22Rv1 (cell line): ENCODE measurements at regions not wholly inside any gene's neighbourhood (a gene's known extent, or its start where the extent isn't known, plus 50 kb on each side); places are given as distances from the start of the nearest gene placed in this dataset.

ENCODE experiments used
- H3K27ac ChIP-seq: fragments of 450-650 bp; 2 replicates; pipeline ENCODE4 v1.5.1; 2017
- CTCF ChIP-seq: fragments of 450-650 bp; IDR thresholded peaks from 2 replicates; pipeline ENCODE4 v1.5.1; 2017; ENCODE audit warnings: mild to moderate bottlenecking
- ZFX ChIP-seq: fragments of 450-650 bp; IDR thresholded peaks from 2 replicates; pipeline ENCODE4 v1.6.1; 2017; ENCODE audit warnings: antibody characterized with exemption, borderline replicate concordance

DNA sequence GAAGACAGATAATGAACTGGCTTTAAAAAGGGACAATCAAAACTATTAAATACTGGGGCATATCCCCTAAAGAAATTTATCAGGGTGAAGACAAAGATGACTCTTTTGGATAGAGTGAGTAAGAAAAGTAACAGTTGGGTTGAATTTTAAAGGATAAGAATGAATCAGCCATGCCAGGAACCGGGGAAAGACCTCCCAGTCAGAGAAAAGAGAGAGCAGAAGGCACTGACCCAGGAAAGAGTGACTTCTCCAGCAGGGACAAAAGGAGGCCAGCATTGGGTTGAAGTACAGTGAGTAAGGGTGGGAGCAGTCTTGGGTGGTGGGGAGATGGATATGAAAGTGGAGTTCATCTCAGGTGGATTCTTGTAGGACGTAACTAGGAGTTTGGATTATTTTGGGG is 516.9 kb upstream of the JAG1 start:
- H3K27ac ChIP-seq: no peak overlapping the region
- TF ChIP-seq CTCF (no peak), ZFX (no peak)

DNA sequence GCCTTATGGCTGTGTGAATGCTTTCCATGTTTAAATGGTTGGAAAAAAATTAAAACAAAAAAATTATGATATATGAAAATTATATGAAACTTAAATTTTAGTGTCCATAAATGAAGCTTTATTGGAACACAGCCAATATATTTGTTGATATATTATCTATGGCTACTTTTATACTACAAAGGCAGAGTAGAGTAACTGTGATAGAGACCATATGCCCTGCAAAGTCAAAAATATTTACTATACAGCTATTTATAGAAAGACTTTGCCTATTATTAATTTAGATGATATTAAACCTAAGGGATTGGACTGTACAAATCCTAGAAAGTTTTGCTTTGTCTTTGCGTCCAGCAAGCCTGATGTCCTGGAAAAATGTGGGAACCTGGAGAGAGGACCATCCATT is 518.3 kb upstream of the JAG1 start:
- TF ChIP-seq CTCF: no peak
- no peak for TF ChIP-seq ZFX
- no peak overlapping the region for H3K27ac ChIP-seq

GRCh38 chr20:11193241-11193640 is 519.4 kb upstream of the JAG1 start:
- TF ChIP-seq ZFX: no peak
- TF ChIP-seq CTCF: no peak
- H3K27ac ChIP-seq: no peak overlapping the region

- H3K27ac ChIP-seq: no peak overlapping the region
- TF ChIP-seq CTCF: no peak
- TF ChIP-seq ZFX: no peak
Observed at GRCh38 chr20:11195169-11195568, 521.4 kb upstream of the JAG1 start.

- TF ChIP-seq CTCF (no peak), ZFX (no peak)
- H3K27ac ChIP-seq: no peak overlapping the region
Observed at GRCh38 chr20:11195899-11196558, 522.2 kb upstream of the JAG1 start.

- H3K27ac ChIP-seq: no peak overlapping the region
- no peak for TF ChIP-seq ZFX
- no peak for TF ChIP-seq CTCF
Observed at GRCh38 chr20:11197851-11198250, 524.1 kb upstream of the JAG1 start.

DNA sequence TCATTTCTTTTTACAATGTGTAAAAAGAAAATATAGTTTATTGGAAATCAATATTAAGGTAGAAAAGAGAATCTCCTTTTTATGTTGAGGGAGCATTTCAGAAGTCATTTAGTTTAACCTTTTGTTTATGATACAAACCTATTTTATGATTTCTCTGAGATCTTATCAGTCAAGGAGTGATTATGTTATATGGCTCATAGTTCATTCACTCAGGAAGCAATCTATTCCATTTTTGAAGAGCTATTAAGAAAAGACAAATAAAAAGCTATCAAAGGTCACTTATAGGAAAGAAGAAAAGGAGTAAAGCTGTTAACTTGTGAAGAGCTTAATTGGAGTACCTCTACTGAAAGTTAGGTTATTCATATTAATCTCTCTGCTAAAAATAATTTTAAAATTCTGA is 526.6 kb upstream of the JAG1 start:
- no peak overlapping the region for H3K27ac ChIP-seq
- TF ChIP-seq ZFX (no peak), CTCF (no peak)
